Activated T-helper 2 cell treated with anti-CD3 and anti-CD28 coated beads, Interferon-gamma antibody, Interleukin-2, Interleukin-4, amounts not matched to agents 10 μg/mL and 5 μg/mL and 100 μg/mL, durations not matched to agents 14 hours and 24 hours and 36 hours (primary cell): ENCODE measurements at regions not wholly inside any gene's neighbourhood (a gene's known extent, or its start where the extent isn't known, plus 50 kb on each side); places are given as distances from the start of the nearest gene placed in this dataset.

ENCODE experiments used
- DNase-seq: peaks from one replicate; pipeline ENCODE4 v3.0.0; 2021; ENCODE audit warnings: low spot score
- H3K27ac Mint-ChIP-seq: one replicate; pipeline ENCODE4 v1.8.0; 2021; ENCODE audit warnings: mixed read lengths
- H3K27me3 Mint-ChIP-seq: one replicate; pipeline ENCODE4 v1.8.0; 2021; ENCODE audit warnings: low read depth, mixed read lengths
- H3K36me3 Mint-ChIP-seq: one replicate; pipeline ENCODE4 v1.8.0; 2021; ENCODE audit warnings: low read depth, mixed read lengths
- H3K4me1 Mint-ChIP-seq: one replicate; pipeline ENCODE4 v1.8.0; 2021; ENCODE audit warnings: low read depth, mixed read lengths
- H3K4me3 Mint-ChIP-seq: one replicate; pipeline ENCODE4 v1.8.0; 2021; ENCODE audit warnings: low read depth, mild to moderate bottlenecking, moderate library complexity, mixed read lengths
- H3K9me3 Mint-ChIP-seq: one replicate; pipeline ENCODE4 v1.8.0; 2021; ENCODE audit warnings: mixed read lengths
- intact Hi-C: fragments of 100-400 bp; cut with micrococcal nuclease; formaldehyde crosslinking; loops from one replicate; pipeline ENCODE4 v1.15.1; 2023

GRCh38 chr14:26187996-26188620 lies 409.7 kb downstream of the NOVA1 start:
- Mint-ChIP-seq H3K4me3 (no peak overlapping the region), H3K9me3 (peaks cover 26% of the 10 kb centered on the region), H3K27me3 (no peaks in the 10 kb centered on the region), H3K4me1 (no peaks in the 10 kb centered on the region), H3K36me3 (no peaks in the 10 kb centered on the region), H3K27ac (no peak overlapping the region)
- no peak for DNase-seq
- intact Hi-C loops = no loop called here

GRCh38 chr14:26180221-26180620 lies 417.6 kb downstream of the NOVA1 start:
- DNase-seq = no peak
- Mint-ChIP-seq H3K27ac (no peak overlapping the region), H3K36me3 (no peaks in the 10 kb centered on the region), H3K4me1 (no peaks in the 10 kb centered on the region), H3K4me3 (no peak overlapping the region), H3K9me3 (peaks cover 39% of the 10 kb centered on the region), H3K27me3 (no peaks in the 10 kb centered on the region)
- intact Hi-C loops = no loop called here

GRCh38 chr14:26175658-26176057 lies 422.2 kb downstream of the NOVA1 start:
- Mint-ChIP-seq H3K27ac (no peak overlapping the region), H3K4me3 (no peak overlapping the region), H3K9me3 (peaks cover 40% of the 10 kb centered on the region), H3K36me3 (no peaks in the 10 kb centered on the region), H3K4me1 (no peaks in the 10 kb centered on the region), H3K27me3 (no peaks in the 10 kb centered on the region)
- DNase-seq = no peak
- intact Hi-C loops = no loop called here

DNA sequence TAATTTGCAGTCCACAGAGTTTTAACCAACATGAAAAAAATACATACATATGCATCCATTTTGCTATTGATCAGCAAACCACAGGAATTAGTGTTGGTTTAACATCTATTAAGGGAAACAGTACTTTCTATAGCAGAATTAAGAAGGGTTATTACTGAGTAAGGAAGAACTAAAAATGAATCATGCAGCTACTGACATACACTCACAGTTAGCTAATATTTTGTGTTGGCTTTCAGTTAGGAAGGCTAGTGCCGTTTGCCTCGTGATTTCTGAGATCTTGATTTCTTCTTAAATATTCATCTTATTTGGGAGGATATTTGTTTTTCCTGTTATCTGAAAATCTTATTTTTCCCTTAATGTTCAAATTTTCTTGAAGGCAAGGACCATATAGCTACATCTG lies 423.4 kb downstream of the NOVA1 start:
- Mint-ChIP-seq H3K9me3 (peaks cover 38% of the 10 kb centered on the region), H3K4me1 (no peaks in the 10 kb centered on the region), H3K27ac (no peak overlapping the region), H3K4me3 (no peak overlapping the region), H3K36me3 (no peaks in the 10 kb centered on the region), H3K27me3 (no peaks in the 10 kb centered on the region)
- intact Hi-C loops = no loop called here
- DNase-seq = no peak

DNA sequence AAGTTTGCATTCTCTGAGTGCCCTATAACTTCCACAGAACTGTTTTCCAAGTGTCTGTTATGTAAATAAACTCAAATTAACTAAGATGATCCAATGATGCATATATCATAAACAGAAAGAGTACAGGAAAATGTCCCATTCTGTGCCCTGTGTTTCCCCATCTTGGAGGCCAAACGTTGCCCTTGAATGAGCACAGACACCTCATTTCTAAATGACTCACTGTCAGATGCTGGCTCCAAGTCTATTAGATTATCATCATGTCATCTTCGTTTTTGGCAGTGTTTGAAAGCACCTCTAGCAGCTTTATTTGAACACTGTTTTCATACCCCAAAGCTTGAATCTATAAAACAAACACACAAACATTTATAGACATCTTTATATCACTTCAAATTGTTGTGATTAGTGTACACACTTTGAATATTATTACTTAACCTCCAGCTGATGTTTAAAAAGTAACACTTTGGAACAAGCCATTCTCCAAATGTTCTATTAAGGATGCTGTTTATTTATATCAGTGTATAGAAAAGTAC lies 424.2 kb downstream of the NOVA1 start:
- Mint-ChIP-seq H3K27ac (no peak overlapping the region), H3K36me3 (no peaks in the 10 kb centered on the region), H3K4me3 (no peak overlapping the region), H3K27me3 (no peaks in the 10 kb centered on the region), H3K4me1 (no peaks in the 10 kb centered on the region), H3K9me3 (peaks cover 35% of the 10 kb centered on the region)
- intact Hi-C loops = no loop called here
- no peak for DNase-seq

GRCh38 chr14:26172396-26172795 lies 425.4 kb downstream of the NOVA1 start:
- intact Hi-C loops = no loop called here
- no peaks in the 10 kb centered on the region for H3K27me3 Mint-ChIP-seq

GRCh38 chr14:26170885-26171284 lies 426.9 kb downstream of the NOVA1 start:
- Mint-ChIP-seq H3K4me3 (no peak overlapping the region), H3K27me3 (no peaks in the 10 kb centered on the region), H3K36me3 (no peaks in the 10 kb centered on the region), H3K27ac (no peak overlapping the region), H3K9me3 (peaks cover 35% of the 10 kb centered on the region), H3K4me1 (no peaks in the 10 kb centered on the region)
- no peak for DNase-seq
- intact Hi-C loops = no loop called here

More at GRCh38 chr14:26172396-26172795, 425.4 kb downstream of the NOVA1 start:
- Mint-ChIP-seq H3K4me1 (no peaks in the 10 kb centered on the region), H3K36me3 (no peaks in the 10 kb centered on the region), H3K9me3 (peaks cover 35% of the 10 kb centered on the region), H3K27ac (no peak overlapping the region), H3K4me3 (no peak overlapping the region)
- no peak for DNase-seq

GRCh38 chr14:26163761-26164160 lies 434.1 kb downstream of the NOVA1 start:
- Mint-ChIP-seq H3K27ac (no peak overlapping the region), H3K27me3 (no peaks in the 10 kb centered on the region), H3K4me3 (no peak overlapping the region), H3K9me3 (peaks cover 43% of the 10 kb centered on the region), H3K36me3 (no peaks in the 10 kb centered on the region), H3K4me1 (no peaks in the 10 kb centered on the region)
- no peak for DNase-seq
- intact Hi-C loops = no loop called here

DNA sequence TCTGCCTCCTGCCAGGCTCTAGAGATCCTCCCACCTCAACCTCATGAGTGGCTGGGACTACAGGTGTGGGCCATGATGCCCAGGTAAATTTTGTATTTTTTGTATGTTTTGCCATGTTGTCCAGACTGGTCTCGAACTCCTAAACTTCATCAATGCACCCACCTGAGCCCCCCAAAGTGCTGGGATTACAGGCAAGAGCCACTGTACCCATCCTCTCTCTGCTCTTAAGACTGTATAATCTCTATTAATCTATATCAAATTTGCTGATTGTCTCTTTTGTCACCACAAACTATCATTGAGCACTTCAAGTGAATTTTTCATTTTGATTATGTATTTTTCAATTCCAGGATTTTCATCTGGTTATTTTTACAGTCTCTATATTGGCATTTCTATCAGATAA lies 440.3 kb downstream of the NOVA1 start:
- H3K27me3 Mint-ChIP-seq = no peaks in the 10 kb centered on the region
- DNase-seq = no peak
- H3K27ac Mint-ChIP-seq = no peak overlapping the region
- H3K4me3 Mint-ChIP-seq = no peak overlapping the region
- intact Hi-C loops = no loop called here
- no peaks in the 10 kb centered on the region for H3K4me1 Mint-ChIP-seq
- H3K9me3 Mint-ChIP-seq = peaks cover 54% of the 10 kb centered on the region
- H3K36me3 Mint-ChIP-seq = no peaks in the 10 kb centered on the region

DNA sequence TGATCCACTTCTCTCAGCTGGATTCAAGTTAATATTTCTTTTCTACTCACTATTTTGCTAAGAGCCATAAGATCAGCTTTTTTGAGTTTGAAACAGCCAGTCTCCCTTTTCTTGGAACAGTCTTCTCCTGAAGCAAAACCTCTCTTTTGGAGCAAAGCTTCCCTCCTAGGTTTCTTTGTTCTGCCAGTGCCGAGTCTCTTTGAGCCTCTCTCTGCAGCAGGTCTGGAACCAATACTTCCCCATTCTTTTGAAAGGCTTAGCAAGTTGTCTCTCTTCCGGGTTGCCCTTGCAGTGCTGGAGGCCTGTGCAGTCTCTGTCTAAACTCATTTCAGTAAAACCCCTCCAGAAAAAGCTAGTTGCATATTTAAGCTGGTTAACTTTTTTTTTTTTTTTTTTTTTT lies 454.8 kb downstream of the NOVA1 start:
- peaks cover 40% of the 10 kb centered on the region for H3K9me3 Mint-ChIP-seq
- H3K27me3 Mint-ChIP-seq = no peaks in the 10 kb centered on the region
- intact Hi-C loops = no loop called here
- H3K4me1 Mint-ChIP-seq = no peaks in the 10 kb centered on the region
- no peaks in the 10 kb centered on the region for H3K36me3 Mint-ChIP-seq
- no peak overlapping the region for H3K27ac Mint-ChIP-seq
- no peak for DNase-seq
- no peak overlapping the region for H3K4me3 Mint-ChIP-seq

DNA sequence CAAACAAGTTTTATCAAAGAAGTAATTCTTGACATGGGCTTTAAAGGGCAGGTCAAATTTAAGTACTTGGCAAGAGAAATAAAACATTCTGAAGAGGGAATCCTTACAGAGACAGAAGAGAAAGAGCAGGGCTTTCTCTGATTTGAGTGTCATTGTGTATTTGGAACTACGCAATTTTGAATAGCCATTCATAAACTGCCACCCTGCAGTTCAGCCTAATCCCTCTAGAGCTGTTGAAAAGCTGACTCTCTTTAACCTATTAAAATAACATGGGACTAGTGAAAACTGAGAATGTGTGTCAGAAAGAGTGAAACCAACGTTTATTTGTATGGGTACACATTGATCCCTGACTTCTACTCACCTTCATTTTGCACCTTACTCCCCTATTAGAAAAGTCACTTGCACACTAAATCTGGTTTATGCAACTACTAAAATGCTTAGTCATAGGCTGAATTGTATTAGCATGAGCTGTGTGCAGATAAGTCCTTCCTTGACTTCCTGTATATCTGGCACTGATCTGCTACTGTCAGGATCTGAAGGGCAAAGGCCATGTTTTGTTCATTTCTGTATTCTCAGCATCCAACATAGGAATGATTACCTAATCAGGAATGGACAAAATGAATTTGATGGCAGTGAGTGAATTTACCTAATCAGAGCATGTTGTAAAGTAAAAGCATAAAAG lies 458.9 kb downstream of the NOVA1 start:
- Mint-ChIP-seq H3K4me3 (no peak overlapping the region), H3K27ac (no peak overlapping the region), H3K9me3 (peaks cover 53% of the 10 kb centered on the region), H3K36me3 (no peaks in the 10 kb centered on the region), H3K27me3 (no peaks in the 10 kb centered on the region), H3K4me1 (no peaks in the 10 kb centered on the region)
- intact Hi-C loops = no loop called here
- DNase-seq = no peak

DNA sequence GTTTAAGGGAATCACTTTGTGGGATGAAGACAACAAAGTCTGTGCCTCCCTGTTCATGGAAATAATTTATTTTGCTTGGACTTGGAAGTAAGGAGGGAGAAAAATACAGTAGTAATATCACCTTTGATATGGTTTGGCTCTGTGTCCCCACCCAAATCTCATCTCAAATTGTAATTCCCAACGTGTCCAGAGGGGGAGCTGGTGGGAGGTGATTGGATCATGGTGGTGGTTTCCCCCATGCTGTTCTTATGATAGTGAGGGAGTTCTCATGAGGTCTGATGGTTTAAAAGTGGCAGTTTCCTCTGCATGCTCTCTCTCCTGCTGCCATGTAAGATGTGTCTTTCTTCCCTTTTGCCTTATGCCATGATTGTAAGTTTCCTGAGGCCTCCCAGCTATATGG lies 460.7 kb downstream of the NOVA1 start:
- intact Hi-C loops = no loop called here
- no peak overlapping the region for H3K4me3 Mint-ChIP-seq
- no peak for DNase-seq
- peaks cover 49% of the 10 kb centered on the region for H3K9me3 Mint-ChIP-seq
- no peak overlapping the region for H3K27ac Mint-ChIP-seq
- H3K4me1 Mint-ChIP-seq = no peaks in the 10 kb centered on the region
- H3K36me3 Mint-ChIP-seq = no peaks in the 10 kb centered on the region
- no peaks in the 10 kb centered on the region for H3K27me3 Mint-ChIP-seq

DNA sequence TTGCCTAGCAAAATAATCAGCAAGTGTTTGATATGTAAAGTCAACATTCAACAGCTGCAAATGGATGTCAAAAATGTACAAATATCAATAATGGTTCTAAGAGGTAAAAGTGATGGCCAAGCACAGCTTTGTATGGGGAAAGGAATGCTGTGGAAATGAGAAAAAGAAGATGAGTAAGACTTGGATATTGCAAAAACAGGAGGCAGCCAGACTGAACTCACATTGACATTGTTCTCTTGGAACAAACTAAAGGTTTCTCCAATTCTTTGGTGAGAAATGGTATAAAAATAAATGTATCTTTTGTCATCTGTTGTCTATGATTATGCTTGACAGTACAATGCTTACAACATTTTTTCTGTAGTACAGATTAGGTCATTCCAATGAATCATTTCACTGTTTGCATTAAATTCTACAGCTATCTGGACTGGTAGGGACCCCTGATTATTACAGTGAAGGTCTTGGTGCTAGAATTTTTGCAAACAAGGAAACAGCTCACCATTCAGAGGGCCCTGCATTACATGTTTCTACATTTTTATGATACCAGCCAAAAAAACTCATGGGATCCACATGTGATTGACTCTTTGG lies 465.7 kb downstream of the NOVA1 start:
- Mint-ChIP-seq H3K4me1 (no peaks in the 10 kb centered on the region), H3K27ac (no peak overlapping the region), H3K4me3 (no peak overlapping the region), H3K27me3 (no peaks in the 10 kb centered on the region), H3K9me3 (peaks cover 46% of the 10 kb centered on the region), H3K36me3 (no peaks in the 10 kb centered on the region)
- DNase-seq = no peak
- intact Hi-C loops = no loop called here
